Thoracic aorta (tissue), 2 donors: ENCODE measurements at regions not wholly inside any gene's neighbourhood (a gene's known extent, or its start where the extent isn't known, plus 50 kb on each side); places are given as distances from the start of the nearest gene placed in this dataset.

ENCODE experiments used
- ATAC-seq: fragments of 150-250 bp; one replicate; pipeline ENCODE4 v1.8.0; 2017; ENCODE audit warnings: low read depth; ENCODE audit not compliant: insufficient number of reproducible peaks, low FRiP score
- DNase-seq: peaks from one replicate; pipeline ENCODE4 v3.0.0-alpha.2; 2020; ENCODE audit warnings: low spot score
- H3K27ac ChIP-seq, 2 donors: fragments of 200-600 bp; sonication (generic); 1 replicate in 1 of 2; 2 replicates in 1 of 2; pipeline ENCODE4 v1.5.1; 2016; ENCODE audit warnings: mild to moderate bottlenecking in 2 of 2, moderate library complexity in 2 of 2
- H3K27me3 ChIP-seq: fragments of 200-600 bp; sonication (generic); replicated peaks from 2 replicates; pipeline ENCODE4 v1.6.0; 2016; ENCODE audit warnings: mild to moderate bottlenecking; ENCODE audit not compliant: insufficient read depth
- H3K36me3 ChIP-seq: fragments of 200-600 bp; sonication (generic); one replicate; pipeline ENCODE4 v1.5.1; 2016
- H3K4me1 ChIP-seq, 2 donors: fragments of 200-600 bp; sonication (generic); 1 replicate in 1 of 2; 2 replicates in 1 of 2; pipeline versions ENCODE4 v1.5.1 to v1.6.0; 2016; ENCODE audit warnings: low read depth in 2 of 2, mild to moderate bottlenecking in 1 of 2; ENCODE audit not compliant: control insufficient read depth in 1 of 2
- H3K4me3 ChIP-seq: fragments of 200-600 bp; sonication (generic); 2 replicates; pipeline ENCODE4 v1.5.1; 2016; ENCODE audit warnings: mild to moderate bottlenecking
- H3K9me3 ChIP-seq: fragments of 200-600 bp; sonication (generic); 2 replicates; pipeline ENCODE4 v1.5.1; 2016
- CTCF ChIP-seq: fragments of 200-600 bp; sonication (generic); IDR thresholded peaks from one replicate; pipeline ENCODE4 v1.5.1; 2019; ENCODE audit warnings: antibody characterized with exemption

GRCh38 chr4:31416498-31416897 lies 696.3 kb downstream of the PCDH7 start:
- Histone ChIP-seq H3K27ac (no peak overlapping the region), H3K36me3 (no peaks in the 10 kb centered on the region), H3K9me3 (no peaks in the 10 kb centered on the region), H3K4me3 (no peak overlapping the region), H3K4me1 (no peaks in the 10 kb centered on the region), H3K27me3 (no peaks in the 10 kb centered on the region)
- no peak for TF ChIP-seq CTCF
- DNase-seq (no peak), ATAC-seq (no peak)

DNA sequence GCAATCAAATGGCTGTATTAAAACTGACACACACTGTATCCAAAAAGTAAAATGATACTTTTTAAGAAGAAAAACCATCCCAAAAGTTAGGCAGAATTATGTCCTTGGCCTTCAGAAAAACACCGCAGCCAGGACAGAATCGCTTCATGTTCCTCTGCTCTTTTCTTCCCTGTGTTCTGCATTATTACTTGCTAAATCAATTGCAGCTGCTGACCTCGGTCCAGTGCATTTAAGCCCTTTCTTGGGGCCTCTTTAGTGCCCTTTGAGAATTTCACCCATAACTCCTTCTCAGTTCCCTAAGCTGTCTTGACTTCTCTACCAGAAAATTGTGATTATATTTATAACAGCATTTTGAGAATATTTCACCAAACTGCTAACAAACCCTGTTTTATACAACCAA lies 696.9 kb downstream of the PCDH7 start:
- Histone ChIP-seq H3K4me3 (no peak overlapping the region), H3K27me3 (no peaks in the 10 kb centered on the region), H3K36me3 (no peaks in the 10 kb centered on the region), H3K27ac (no peak overlapping the region), H3K4me1 (no peaks in the 10 kb centered on the region), H3K9me3 (no peaks in the 10 kb centered on the region)
- TF ChIP-seq CTCF, result no peak
- ATAC-seq (no peak), DNase-seq (no peak)

DNA sequence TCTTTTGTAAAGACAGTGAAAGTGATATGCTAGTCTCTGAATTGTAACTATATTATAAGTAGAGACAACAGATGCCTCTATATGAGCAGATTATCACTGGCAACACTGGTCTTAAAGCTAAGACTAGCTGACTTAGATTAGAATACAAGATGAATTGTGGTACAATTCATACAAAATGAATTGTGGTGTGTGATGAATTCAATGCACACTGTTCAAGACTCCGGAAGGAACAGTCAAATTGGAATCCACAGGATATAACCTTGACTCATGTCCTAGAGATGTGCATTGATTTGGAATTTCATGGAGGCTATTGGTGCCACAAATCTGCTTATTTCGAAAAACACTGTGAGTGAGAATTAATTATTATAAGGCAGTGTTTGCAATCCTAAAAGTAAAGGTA lies 701.8 kb downstream of the PCDH7 start:
- H3K4me3 ChIP-seq, result no peak overlapping the region
- no peaks in the 10 kb centered on the region for H3K9me3 ChIP-seq
- no peak for TF ChIP-seq CTCF
- ATAC-seq (no peak), DNase-seq (no peak)
- H3K4me1 ChIP-seq, result no peaks in the 10 kb centered on the region
- H3K27me3 ChIP-seq, result no peaks in the 10 kb centered on the region
- H3K36me3 ChIP-seq, result no peaks in the 10 kb centered on the region
- H3K27ac ChIP-seq, result no peak overlapping the region

GRCh38 chr4:31427691-31428090 lies 707.5 kb downstream of the PCDH7 start:
- Histone ChIP-seq H3K4me1 (no peaks in the 10 kb centered on the region), H3K4me3 (no peak overlapping the region), H3K27me3 (no peaks in the 10 kb centered on the region), H3K36me3 (no peaks in the 10 kb centered on the region), H3K9me3 (no peaks in the 10 kb centered on the region), H3K27ac (no peak overlapping the region)
- ATAC-seq (no peak), DNase-seq (no peak)
- no peak for TF ChIP-seq CTCF

DNA sequence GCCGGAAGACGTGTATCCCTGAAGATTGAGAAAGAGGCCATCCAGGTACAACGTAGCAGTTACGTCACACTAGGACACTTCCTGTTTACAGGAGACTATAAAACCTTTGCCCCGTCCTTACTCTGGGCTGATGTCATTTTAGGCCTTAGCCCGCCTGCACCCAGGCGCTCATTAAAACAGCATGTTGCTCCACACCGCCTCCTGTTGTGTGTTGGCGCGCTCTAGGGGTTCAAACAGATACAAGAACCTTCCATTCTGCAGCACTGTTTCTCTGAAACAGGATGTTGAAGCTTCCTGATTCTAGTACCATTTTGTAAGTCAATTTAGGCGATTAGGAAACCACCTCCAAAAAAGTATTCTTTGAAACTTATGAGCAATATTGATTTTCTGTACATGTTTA lies 722.1 kb downstream of the PCDH7 start:
- no peaks in the 10 kb centered on the region for H3K9me3 ChIP-seq
- H3K36me3 ChIP-seq, result no peaks in the 10 kb centered on the region
- DNase-seq (no peak), ATAC-seq (no peak)
- H3K27me3 ChIP-seq, result no peaks in the 10 kb centered on the region
- H3K4me3 ChIP-seq, result no peak overlapping the region
- no peak for TF ChIP-seq CTCF
- no peak overlapping the region for H3K27ac ChIP-seq
- H3K4me1 ChIP-seq, result no peaks in the 10 kb centered on the region
